Nephron (organoid): ENCODE measurements at regions not wholly inside any gene's neighbourhood (a gene's known extent, or its start where the extent isn't known, plus 50 kb on each side); places are given as distances from the start of the nearest gene placed in this dataset.

ENCODE experiments used
- H3K27ac Mint-ChIP-seq, 3 experiments: 2 replicates each; pipeline ENCODE4 v1.8.0; 2020; ENCODE audit warnings: mixed read lengths in 3 of 3, mild to moderate bottlenecking in 2 of 3, moderate library complexity in 1 of 3
- H3K27me3 Mint-ChIP-seq: 2 replicates; pipeline ENCODE4 v1.8.0; 2021; ENCODE audit warnings: low read depth, mild to moderate bottlenecking, moderate library complexity, mixed read lengths
- H3K36me3 Mint-ChIP-seq: 2 replicates; pipeline ENCODE4 v1.8.0; 2020; ENCODE audit warnings: low read depth, mixed read lengths
- H3K4me1 Mint-ChIP-seq: 2 replicates; pipeline ENCODE4 v1.8.0; 2020; ENCODE audit warnings: mixed read lengths
- H3K4me3 Mint-ChIP-seq, 3 experiments: 2 replicates each; pipeline ENCODE4 v1.8.0; 2020; ENCODE audit warnings: mild to moderate bottlenecking in 3 of 3, mixed read lengths in 3 of 3, moderate library complexity in 2 of 3
- H3K9me3 Mint-ChIP-seq: 2 replicates; pipeline ENCODE4 v1.8.0; 2020; ENCODE audit warnings: mixed read lengths
- CTCF ChIP-seq, 3 experiments: fragments of 200-600 bp; sonication (generic); IDR thresholded peaks; one replicate each; pipeline ENCODE4 v1.5.0; 2021; ENCODE audit warnings: antibody characterized with exemption in 3 of 3; ENCODE audit not compliant: unreplicated experiment in 3 of 3

GRCh38 chr6:150667359-150667758, 67.7 kb downstream of the PLEKHG1 start:
- peak overlapping the region in 1 of 3 experiments; percentile 16 for H3K4me3 Mint-ChIP-seq
- no peak for TF ChIP-seq CTCF (IDR thresholded peaks at IDR 0.05; ENCODE audit: unreplicated experiment in 3 of 3)
- peaks cover 24% of the 10 kb centered on the region for H3K36me3 Mint-ChIP-seq
- H3K27me3 Mint-ChIP-seq: no peaks in the 10 kb centered on the region
- peak overlapping the region; percentile 95 to 98 (median 96) for H3K27ac Mint-ChIP-seq
- peaks cover 65% of the 10 kb centered on the region for H3K4me1 Mint-ChIP-seq
- no peaks in the 10 kb centered on the region for H3K9me3 Mint-ChIP-seq

GRCh38 chr6:150667977-150668716, 68.5 kb downstream of the PLEKHG1 start:
- Mint-ChIP-seq H3K27ac (peak overlapping the region; percentile 95 to 98 (median 96)), H3K4me1 (peaks cover 69% of the 10 kb centered on the region), H3K36me3 (peaks cover 21% of the 10 kb centered on the region), H3K9me3 (no peaks in the 10 kb centered on the region), H3K27me3 (no peaks in the 10 kb centered on the region), H3K4me3 (peak overlapping the region; percentile 6 to 46 (median 46))
- peak in 1 of 3 experiments; percentile 26 for TF ChIP-seq CTCF (IDR thresholded peaks at IDR 0.05; ENCODE audit: unreplicated experiment in 3 of 3)

GRCh38 chr6:150668900-150669302, 69.2 kb downstream of the PLEKHG1 start:
- no peak for TF ChIP-seq CTCF (IDR thresholded peaks at IDR 0.05; ENCODE audit: unreplicated experiment in 3 of 3)
- peak overlapping the region; percentile 6 to 38 (median 29) for H3K4me3 Mint-ChIP-seq

GRCh38 chr6:150670311-150670710, 70.6 kb downstream of the PLEKHG1 start:
- Mint-ChIP-seq H3K27me3 (no peaks in the 10 kb centered on the region), H3K4me3 (no peak overlapping the region), H3K9me3 (no peaks in the 10 kb centered on the region), H3K4me1 (peaks cover 69% of the 10 kb centered on the region), H3K36me3 (peaks cover 7% of the 10 kb centered on the region), H3K27ac (peak overlapping the region; percentile 95 to 98 (median 96))
- TF ChIP-seq CTCF (IDR thresholded peaks at IDR 0.05; ENCODE audit: unreplicated experiment in 3 of 3): no peak

More at GRCh38 chr6:150668900-150669302, 69.2 kb downstream of the PLEKHG1 start:
- Mint-ChIP-seq H3K9me3 (no peaks in the 10 kb centered on the region), H3K27ac (peak overlapping the region; percentile 95 to 98 (median 96)), H3K36me3 (peaks cover 14% of the 10 kb centered on the region), H3K27me3 (no peaks in the 10 kb centered on the region), H3K4me1 (peaks cover 69% of the 10 kb centered on the region)

GRCh38 chr6:150672800-150673199, 73.1 kb downstream of the PLEKHG1 start:
- Mint-ChIP-seq H3K27me3 (no peaks in the 10 kb centered on the region), H3K4me3 (no peak overlapping the region), H3K27ac (peak overlapping the region; percentile 82 to 86 (median 82)), H3K36me3 (peaks cover 9% of the 10 kb centered on the region), H3K4me1 (peaks cover 69% of the 10 kb centered on the region), H3K9me3 (no peaks in the 10 kb centered on the region)
- no peak for TF ChIP-seq CTCF (IDR thresholded peaks at IDR 0.05; ENCODE audit: unreplicated experiment in 3 of 3)
